HG03575 (cell line): ENCODE measurements at regions not wholly inside any gene's neighbourhood (a gene's known extent, or its start where the extent isn't known, plus 50 kb on each side); places are given as distances from the start of the nearest gene placed in this dataset.

Experiments
- ATAC-seq: cut with Tn5 transposase; IDR thresholded peaks from one replicate; pipeline ENCODE4 v1.9.1; 2021; ENCODE audit not compliant: unreplicated experiment, insufficient number of reproducible peaks, low FRiP score; ENCODE audit errors: extremely low read depth

DNA sequence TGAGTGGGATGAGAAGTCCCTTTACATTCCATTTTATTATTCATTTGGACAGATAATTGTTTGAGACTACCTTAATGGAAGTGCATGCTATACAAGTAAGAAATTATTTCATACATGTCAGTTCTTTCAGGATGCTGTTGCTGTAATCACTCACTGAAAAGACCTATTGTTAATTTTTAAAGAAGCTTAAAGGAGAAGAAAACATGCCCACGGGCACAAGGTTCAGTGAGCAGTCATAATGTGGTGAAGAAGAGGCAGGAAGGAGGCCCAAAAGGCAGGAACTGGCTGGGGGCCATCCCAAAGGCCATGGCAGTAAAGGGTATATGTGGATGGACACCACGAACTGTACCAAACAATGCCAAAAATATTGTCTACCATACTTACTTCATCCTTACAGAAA, 206.0 kb downstream of the LYPLAL1 start:
- ATAC-seq, result no peak

DNA sequence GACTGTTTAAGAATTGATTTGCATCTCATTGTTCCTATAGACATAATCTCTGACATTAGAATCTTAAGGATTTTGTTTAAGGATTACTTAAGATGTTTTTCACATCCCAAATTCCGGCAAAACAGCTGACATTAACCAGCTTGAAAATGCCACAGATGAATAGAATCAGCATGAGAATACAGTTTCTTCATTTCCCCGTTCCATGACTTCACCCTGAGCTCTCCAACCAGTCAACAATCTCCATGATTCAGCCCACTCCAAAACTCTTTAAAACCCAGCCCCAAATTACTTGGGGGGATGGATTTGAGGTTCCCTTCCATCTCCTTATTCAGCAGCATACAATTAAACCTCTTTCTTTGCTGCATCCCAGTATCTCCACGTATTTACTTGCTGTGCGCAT, 201.0 kb downstream of the LYPLAL1 start:
- ATAC-seq, result no peak

DNA sequence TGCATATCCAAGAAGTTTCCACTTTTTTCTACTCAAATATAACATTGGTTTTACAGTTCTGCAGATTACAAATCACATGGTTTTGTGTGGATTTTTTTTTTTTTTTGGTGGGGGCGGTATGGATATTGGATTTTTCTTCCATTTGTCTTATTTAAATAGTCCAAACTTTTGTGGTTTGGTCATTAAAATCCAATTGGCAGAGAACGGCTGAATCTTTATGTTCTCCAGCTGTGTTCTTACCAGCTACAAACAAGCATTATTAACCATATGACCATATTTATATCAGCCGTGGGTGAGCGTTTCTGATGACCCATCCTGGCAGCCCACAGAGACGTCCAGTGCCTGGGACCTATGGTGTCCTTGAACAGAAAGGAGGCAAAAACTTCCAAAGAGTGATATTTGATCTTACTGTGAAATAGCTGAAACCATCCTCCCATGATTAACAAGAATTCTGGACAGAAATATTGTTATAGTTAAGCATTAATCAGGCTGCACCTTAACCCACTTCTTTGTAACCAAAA, 200.4 kb downstream of the LYPLAL1 start:
- no peak for ATAC-seq

DNA sequence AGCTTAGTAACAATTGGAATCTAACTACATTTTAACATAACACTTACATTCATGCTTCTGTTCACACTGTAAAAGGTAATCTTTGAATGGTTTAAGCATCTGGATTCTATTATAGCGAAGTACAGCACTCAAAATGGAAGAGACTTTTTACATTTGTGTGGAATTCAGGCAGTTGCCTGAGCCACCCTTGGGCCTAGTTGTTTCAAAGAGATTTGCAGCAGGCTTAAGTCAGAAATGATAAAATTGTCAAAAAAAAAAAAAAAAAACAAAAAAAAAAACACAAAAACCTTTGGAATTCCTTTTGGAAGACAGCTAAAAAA, 199.9 kb downstream of the LYPLAL1 start:
- ATAC-seq, result no peak

DNA sequence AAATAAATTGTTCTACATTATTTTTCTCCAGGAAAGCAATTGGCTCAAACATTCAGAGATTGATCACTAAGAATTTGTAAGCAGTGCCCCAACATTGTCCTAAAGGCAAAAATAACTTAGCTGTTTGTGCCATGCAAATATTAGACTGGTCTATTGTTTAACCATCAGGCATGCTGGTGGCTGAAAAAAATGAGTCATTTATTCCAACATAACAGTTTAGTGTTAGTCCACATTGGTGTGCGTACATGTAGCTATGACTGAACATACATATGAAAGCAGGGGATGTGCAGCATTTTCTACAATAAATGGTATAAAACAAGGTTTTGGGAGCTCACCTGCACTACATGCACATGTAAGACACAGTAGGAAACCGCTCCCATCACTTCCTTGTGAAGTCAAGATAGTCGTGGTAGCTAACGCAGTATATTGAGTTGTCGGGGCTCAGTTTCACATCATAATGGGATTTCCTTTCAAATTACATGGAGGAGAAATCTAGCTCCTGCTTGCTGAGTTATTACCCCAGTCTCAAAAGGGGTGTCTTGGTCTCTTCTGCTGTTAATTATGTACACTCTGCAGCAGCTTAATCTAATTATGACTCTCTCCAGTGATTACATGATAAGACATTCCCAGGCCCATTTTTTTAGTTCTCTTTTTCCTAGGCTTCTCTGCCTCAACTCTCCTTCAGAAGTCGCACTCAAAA, 199.4 kb downstream of the LYPLAL1 start:
- no peak for ATAC-seq

DNA sequence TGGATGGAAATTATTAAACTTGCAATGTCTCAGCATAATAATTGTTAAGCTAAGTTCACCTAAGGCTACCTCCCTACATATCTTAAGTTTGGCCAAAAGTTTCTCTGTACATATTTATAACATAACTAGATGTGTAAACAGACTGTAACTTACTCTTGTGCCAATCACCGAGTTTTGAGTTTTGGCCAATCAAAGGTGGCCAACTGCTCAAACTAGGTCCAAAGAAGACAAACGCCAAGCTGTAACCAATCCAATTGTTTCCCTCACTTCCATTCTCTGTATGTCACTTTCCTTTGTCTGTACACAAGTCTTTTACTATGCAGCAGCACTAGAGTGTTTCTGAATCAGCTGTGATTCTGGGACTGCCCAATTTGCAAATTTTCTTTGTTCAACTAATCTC, 197.8 kb downstream of the LYPLAL1 start:
- ATAC-seq, result no peak

DNA sequence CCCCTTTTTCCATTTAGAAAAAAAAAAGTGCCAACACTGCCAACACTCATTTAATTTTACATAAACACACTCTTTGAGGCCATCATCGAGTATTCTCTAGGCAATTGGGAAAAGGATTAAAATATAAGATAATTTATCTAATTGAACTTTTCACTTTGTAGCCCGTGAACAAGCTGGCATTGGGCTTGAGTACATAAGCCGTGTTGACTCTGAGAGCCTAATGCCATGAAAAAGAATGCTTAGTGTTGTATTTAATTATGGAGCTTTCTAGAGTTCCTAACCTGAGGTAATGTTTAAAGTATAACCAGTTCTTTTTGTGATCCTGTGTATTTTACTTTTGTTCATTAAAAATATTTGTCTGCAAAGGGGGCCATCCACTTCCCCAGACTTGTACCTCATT, 193.8 kb downstream of the LYPLAL1 start:
- no peak for ATAC-seq

DNA sequence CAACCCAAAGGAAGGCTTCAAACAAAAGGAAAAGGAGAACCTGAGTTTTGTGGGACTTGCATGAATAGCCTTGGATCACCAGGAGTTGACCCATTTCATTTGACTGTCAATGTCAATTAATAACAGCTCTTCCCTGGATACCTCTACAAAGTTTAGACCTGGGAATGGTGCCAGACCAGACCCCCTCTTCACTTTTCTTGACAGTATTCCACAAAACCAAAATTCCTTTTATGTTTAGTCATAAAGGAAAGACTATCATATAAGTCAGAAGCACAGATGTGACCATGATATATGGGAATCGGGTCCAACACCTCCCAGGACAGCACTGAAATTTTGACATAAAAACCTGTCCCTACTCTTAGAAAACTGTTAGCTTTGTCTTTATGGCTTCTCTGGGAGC, 191.8 kb downstream of the LYPLAL1 start:
- no peak for ATAC-seq

DNA sequence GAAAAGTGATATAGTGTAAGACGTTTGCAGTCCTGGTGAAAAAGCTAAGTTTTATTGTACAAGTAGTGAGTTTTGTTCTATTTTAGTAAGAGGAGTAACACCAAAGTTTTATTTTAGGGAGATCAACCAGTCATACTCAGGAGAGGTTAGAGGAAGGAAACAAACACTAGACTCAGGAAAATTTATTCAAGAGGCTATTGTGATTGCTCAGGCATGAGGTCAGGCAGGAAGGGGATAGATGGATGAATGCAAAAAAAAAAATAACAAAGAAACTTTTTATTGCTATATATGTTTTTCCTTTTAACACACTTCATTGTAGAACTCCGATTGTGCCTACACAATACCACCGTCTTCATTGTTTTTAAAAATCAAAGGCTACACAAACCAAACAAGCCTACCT, 189.0 kb downstream of the LYPLAL1 start:
- no peak for ATAC-seq

DNA sequence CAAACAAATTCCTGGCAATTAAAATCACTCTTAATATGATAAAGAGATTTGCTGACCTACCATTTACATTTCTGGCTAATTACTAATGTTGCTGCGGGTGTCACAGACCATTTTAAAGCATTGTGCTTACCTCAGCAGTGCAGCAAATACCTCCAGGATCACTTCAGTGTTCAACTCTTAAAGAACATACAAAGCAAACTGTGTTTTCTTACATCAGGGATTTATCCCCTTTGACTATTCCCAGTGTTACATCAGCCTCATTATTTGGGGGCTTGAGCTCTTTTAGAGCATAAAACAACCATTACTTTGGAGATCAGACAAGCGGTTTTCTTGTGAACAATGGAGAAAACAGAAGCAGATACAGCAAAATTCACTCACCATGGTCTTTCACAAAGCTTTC, 185.4 kb downstream of the LYPLAL1 start:
- no peak for ATAC-seq

DNA sequence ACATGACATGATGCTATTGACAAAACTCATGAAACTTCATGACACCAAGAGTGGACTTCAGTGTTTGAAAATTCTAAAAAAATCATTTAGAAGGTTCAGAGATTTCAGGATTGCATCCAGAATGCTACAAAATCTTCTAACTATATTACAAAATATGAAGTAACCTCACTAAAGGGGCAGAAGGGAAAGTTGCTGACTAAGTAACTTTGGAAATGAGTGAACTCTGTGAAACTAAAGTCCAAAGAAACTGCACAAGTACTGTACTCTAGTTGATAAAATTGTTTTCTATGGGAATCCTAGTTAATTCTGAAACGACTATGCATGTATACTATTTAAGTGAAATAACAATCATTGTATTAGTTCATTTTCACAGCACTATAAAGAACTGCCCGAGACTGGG, 184.4 kb downstream of the LYPLAL1 start:
- ATAC-seq, result no peak

DNA sequence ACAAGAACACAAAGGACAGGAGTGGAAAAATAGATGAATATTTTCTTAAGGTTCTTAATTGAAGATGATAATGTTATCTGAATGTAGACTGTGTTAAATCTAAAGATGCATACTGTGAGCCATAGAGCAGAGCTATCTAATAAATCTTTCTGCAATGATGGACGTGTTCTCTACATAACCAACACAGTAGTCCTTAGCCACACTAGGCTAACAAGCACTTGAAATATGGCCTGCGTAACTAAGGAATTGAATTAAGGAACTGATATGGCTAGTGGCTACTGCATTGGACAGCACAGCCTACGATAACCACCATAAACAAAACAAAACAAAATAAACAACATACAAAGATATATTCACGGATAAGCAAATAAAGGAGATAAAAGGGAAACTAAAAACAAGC, 181.3 kb downstream of the LYPLAL1 start:
- ATAC-seq, result no peak

DNA sequence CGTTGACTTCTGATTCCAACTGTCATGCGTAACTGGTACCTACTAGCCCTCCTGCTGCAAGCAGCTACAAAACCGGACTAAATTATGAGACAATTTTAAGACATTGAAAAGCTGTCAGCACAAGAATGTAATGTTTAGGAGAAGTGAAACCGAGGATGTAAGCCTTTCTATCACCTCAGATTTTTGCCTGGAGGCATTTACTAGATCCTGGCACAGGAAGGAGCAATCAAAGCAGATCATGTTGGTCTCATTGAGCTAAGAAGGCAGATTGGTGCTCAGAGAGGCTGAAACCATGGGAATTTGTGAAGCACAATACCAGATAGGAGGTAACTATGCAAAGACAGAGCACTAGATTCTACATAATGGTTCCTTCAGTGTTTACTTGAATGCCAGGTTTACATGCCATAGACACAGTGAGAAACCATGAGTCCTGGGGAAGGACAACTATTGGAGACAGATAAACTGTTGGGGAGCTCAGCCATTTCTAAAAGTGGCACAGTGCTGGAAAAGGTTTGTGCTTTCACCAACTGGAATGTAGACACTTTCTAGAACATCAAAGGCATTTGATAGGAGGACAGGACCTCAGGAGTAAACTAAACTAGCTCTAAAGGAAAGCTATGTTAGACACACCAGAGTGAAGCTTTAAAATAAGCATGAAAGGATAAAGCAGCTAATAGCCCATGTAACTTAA, 179.4 kb downstream of the LYPLAL1 start:
- ATAC-seq, result no peak

DNA sequence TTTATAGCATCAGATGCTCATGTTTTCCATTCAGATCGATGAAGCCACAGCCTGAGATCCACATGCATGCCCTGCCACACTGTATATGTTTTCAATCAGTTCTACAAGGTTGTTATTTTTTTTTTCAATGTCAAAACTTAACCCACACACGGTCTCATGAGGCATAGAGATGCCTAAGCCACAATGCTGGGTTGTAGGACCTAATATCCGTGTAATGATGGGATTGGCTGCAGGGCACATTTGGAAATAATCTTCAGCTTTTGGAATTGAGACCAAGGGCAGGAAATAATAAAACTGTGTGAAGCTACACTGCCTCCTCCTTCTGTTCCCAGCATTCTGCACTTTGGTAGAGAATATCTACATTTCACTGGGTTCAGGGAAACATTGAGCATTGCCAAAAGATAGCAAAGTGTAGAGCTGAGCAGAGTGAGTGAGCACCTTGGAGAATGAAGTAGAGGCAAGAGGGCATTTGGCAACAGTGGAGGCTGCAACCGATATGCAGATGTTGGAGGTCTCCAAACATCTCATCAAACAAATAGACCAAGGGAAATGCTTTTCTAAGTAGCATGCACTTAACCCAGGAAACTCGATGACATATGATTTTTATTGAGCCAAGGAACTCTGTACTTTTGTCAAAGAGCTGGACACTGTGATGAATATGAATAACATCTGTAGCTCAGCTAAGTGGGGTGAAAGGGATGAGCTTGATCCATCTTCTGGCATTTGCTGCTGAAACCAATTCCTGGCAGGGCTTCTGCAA, 176.7 kb downstream of the LYPLAL1 start:
- no peak for ATAC-seq

DNA sequence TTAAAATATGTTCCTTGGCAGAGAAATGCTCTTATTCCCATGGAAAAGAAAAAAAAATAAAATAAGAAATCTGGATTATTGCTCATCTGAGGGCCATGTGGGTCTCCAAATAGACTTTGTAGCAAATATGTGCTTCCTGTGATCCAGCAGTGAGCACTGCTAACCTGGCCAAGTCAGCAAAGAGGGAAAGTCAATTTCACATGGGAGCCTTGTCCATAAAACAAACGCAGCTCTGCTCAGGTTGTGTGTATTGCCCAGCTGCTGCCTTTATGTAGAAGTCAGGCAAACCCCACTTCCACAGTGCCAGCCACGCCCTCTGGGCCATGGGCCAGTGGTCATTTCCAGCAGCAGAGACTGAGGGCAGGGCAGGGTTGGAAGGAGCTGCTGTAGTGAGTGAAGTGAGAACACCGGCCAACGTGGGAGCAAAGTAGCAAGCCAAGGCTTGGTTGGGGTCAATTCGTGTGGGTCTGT, 174.3 kb downstream of the LYPLAL1 start:
- no peak for ATAC-seq

DNA sequence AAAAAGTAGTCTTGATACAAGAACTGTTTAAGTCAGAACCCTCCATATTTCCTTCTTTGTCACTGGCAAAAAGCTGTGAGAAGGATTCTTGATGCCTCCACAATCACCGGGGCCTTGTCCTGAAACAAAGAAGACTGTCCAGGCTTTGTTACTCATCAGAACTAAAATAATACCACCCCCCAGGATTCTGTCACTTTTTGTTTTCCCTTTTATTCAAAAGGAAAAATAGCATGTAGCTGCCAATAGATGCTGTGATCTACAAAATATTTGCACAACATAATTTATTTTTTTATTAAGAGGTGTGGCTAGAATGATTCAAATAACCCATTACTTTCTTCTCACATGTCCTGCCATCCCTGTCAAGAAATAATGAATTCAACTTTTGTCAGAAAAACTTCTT, 173.7 kb downstream of the LYPLAL1 start:
- ATAC-seq, result no peak

DNA sequence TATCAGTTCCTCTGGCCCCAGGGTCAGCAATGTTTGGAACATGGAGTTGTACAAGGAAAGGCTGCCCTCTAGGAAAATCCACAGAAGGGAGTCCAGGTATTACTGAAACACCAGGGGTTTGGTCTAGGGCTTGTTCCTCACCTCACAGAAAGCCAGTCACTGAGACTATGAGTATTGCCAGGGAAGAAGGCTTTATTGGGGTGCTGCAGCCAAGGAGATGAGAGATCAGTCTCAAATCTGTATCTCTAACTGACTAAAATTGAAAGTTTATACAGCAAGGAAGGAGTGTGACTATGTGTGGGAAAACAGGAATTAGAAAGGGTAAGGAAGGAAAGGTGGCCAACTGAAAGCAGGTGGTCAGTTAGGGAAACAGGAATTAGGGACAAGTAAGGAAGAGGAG, 172.3 kb downstream of the LYPLAL1 start:
- ATAC-seq, result no peak

DNA sequence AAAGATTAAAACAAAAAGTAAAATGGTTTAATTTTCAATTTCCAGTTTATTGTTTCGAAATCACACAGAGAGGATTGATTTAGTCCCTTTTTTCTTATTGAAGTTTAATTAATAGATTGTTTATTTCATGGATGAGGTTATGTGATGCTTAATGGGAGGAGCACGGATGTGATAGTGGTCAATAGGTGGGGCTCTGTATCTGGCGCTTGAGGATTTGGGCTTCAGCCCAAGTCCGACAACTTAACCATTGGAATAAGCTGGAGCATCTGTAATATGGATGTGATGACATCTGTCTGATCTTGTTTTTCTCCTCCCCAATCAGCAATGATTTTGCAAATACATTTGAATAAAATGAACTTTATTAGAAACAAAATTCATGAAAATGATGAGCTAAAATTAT, 169.2 kb downstream of the LYPLAL1 start:
- no peak for ATAC-seq

DNA sequence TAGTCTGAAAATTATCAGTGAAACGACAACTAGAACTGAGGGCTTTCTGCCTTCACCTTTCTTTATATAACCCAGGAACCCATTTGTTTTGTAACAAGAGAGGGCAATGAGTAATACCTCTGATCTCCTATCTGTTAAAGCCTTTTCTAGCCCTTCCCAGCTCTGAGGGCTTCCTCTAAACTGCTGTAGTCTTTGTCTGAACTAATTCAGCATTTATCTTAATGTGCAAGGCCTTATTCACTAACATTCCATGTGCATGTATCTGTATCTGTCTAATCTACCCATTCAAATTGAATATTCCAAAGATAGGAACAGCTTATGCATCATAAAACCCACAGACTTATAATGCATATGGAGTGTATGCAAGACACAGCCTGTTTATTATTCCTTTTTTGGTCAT, 167.1 kb downstream of the LYPLAL1 start:
- ATAC-seq, result no peak

DNA sequence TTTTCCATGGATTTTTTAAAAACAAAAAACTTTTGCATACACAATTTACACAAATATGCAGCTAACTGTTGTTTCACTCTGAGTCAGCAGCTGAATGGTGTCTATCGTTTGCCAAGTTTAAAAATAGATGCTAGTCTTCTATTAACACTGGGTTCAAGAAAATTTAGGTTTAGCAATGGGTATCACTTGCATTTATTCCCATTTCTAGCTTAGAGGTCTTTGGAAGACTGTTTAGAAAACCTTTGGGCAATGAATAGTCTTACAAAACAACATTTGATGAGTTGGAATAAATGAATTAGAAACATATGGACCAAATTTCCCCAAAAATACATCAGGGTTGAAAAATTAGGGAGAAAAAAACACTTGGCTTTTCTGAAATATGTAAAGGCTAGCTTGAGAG, 165.8 kb downstream of the LYPLAL1 start:
- no peak for ATAC-seq
